Spleen (tissue), 11 donors: ENCODE measurements at regions not wholly inside any gene's neighbourhood (a gene's known extent, or its start where the extent isn't known, plus 50 kb on each side); places are given as distances from the start of the nearest gene placed in this dataset.

Experiments
- DNase-seq: peaks from one replicate; pipeline ENCODE4 v3.0.0-alpha.2; 2020
- H3K27ac ChIP-seq, 8 donors: fragments of 200-600 bp; sonication (generic) in 7 of 8; 1 replicate in 4 of 8; 2 replicates in 4 of 8; pipeline versions ENCODE4 v1.5.0 to v1.8.0; 2016 to 2021; ENCODE audit warnings: inconsistent platforms in 4 of 8, mild to moderate bottlenecking in 4 of 8, moderate library complexity in 1 of 8
- H3K27me3 ChIP-seq, 7 donors: fragments of 200-600 bp; sonication (generic) in 6 of 7; replicated peaks in 1 of 7; 1 replicate in 4 of 7; 2 replicates in 3 of 7; pipeline versions ENCODE4 v1.5.0 to v1.8.0; 2016 to 2021; ENCODE audit warnings: inconsistent platforms in 3 of 7, mild to moderate bottlenecking in 1 of 7
- H3K36me3 ChIP-seq, 6 donors: fragments of 200-600 bp; sonication (generic) in 5 of 6; 1 replicate in 4 of 6; 2 replicates in 2 of 6; pipeline versions ENCODE4 v1.5.0 to v1.8.0; 2016 to 2021; ENCODE audit warnings: inconsistent platforms in 2 of 6
- H3K4me1 ChIP-seq, 6 donors: fragments of 200-600 bp; sonication (generic) in 5 of 6; 1 replicate in 3 of 6; 2 replicates in 3 of 6; pipeline versions ENCODE4 v1.5.0 to v1.8.0; 2016 to 2021; ENCODE audit warnings: inconsistent platforms in 3 of 6
- H3K4me3 ChIP-seq, 8 donors: fragments of 200-600 bp; sonication (generic) in 7 of 8; 1 replicate in 4 of 8; 2 replicates in 4 of 8; pipeline versions ENCODE4 v1.5.0 to v1.8.0; 2016 to 2021; ENCODE audit warnings: inconsistent platforms in 4 of 8, mild to moderate bottlenecking in 4 of 8, moderate library complexity in 2 of 8
- H3K9me3 ChIP-seq, 8 donors: fragments of 200-600 bp; sonication (generic) in 7 of 8; 1 replicate in 4 of 8; 2 replicates in 4 of 8; pipeline versions ENCODE4 v1.5.0 to v1.8.0; 2016 to 2021; ENCODE audit warnings: inconsistent platforms in 4 of 8
- CTCF ChIP-seq, 11 experiments: fragments of 200-600 bp in 7 of 11; fragments of 450-650 bp in 4 of 11; sonication (generic) in 4 of 11; IDR thresholded peaks in 8 of 11; conservative IDR thresholded peaks in 3 of 11; 1 replicate in 7 of 11; 2 replicates in 4 of 11; pipeline versions ENCODE4 v1.4.0 to v1.8.0; 2016 to 2021; ENCODE audit warnings: antibody characterized with exemption in 11 of 11, inconsistent platforms in 4 of 11, mild to moderate bottlenecking in 1 of 11
- POLR2A ChIP-seq, 3 donors: fragments of 450-650 bp; IDR thresholded peaks; one replicate each; pipeline ENCODE4 v1.5.1; 2017; ENCODE audit warnings: antibody characterized with exemption in 3 of 3, mild to moderate bottlenecking in 1 of 3
- POLR2AphosphoS5 ChIP-seq, 3 donors: sonication (generic); formaldehyde crosslinking; IDR thresholded peaks; one replicate each; pipeline ENCODE4 v1.5.1; 2017; ENCODE audit warnings: antibody characterized with exemption in 3 of 3
- WGBS, 5 donors: extraction: QIAGEN DNeasy Blood & Tissue Kit in 3 of 5; methylation state at CpG; one replicate each; pipeline versions ENCODE4 v1.1.5 to v1.1.7; 2013 to 2018; 5-methylcytosine and 5-hydroxymethylcytosine counted together
- intact Hi-C: fragments of 100-400 bp; cut with DNase I; formaldehyde crosslinking; loops from one replicate; pipeline ENCODE4 v1.15.0; 2023; ENCODE audit warnings: low total_unique reads
- donor health status: healthy with polysubstance abuse.
- donor health status: DM: no; HTN: no; CAD: no; lungs with moderate emphysema.
- donor health status: DM: no; HTN: no; CAD: no.
- donor health status: Bipolar disorder and iron deficiency.
- donor health status: healthy.
- donor health status: DM: no; HTN: no; CAD: no.
- donor health status: DM: yes; HTN: yes; CAD: no.

DNA sequence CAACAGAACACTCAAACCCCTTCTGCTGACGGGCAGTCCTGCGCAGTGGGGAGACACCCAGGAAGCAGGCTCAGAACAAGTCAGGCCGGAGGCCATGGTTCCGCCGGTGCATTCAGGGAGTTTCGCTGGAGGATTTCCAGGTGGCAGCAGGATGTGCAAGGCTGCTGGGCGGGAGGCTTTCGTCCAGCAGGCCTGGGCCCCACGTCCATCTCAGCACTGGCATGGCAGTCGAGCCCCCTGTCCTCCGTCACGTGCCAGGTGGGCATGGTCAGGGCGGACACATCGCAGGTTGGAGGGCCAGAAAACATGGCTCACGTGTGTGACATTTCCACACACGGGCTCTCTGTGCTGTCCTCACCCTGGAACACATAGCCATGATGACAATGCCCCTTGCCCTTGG lies 299.9 kb upstream of the IRX2 start:
- intact Hi-C loops: no loop called here
- peaks cover 0 to 12% (median 0%) of the 10 kb centered on the region in 7 donors for H3K27me3 ChIP-seq
- H3K27ac ChIP-seq: no peak overlapping the region
- no peaks in the 10 kb centered on the region for H3K36me3 ChIP-seq
- WGBS, 5 donors: 83 to 89% (median 87%) methylated on average over 16 of the region's 16 CpGs
- TF ChIP-seq POLR2A (IDR thresholded peaks at IDR 0.05) (no peak), POLR2AphosphoS5 (IDR thresholded peaks at IDR 0.05) (no peak), CTCF (IDR thresholded peaks at IDR 0.05 in 8 of 11, conservative IDR thresholded peaks at IDR 0.05 in 3 of 11) (no peak)
- peaks cover 0 to 32% (median 4%) of the 10 kb centered on the region in 8 donors for H3K9me3 ChIP-seq
- no peak for DNase-seq
- no peaks in the 10 kb centered on the region for H3K4me1 ChIP-seq
- H3K4me3 ChIP-seq: no peak overlapping the region

DNA sequence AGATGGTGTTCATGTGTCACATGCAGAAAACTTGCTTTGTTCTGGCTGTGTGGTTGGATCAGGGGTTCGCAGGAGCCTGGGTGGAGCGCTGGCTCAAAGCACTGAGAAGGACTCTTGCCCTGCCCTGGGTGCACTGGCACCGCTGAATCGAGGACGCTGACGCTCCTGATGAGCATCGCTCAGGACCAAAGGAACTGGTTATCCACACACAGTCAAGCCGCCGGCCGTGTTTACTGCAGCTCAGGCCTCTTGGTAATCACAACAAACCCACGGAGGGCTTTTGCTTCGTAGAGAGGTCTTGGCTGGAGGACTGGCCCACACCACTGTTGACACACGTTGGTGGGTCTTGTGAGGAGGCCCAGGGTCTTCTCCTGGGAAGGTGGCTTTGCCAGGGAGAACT lies 299.4 kb upstream of the IRX2 start:
- 83 to 92% (median 88%) methylated on average over 13 of the region's 13 CpGs for WGBS, 5 donors
- Histone ChIP-seq H3K4me1 (no peaks in the 10 kb centered on the region), H3K4me3 (no peak overlapping the region), H3K36me3 (no peaks in the 10 kb centered on the region), H3K27ac (no peak overlapping the region), H3K27me3 (peaks cover 0 to 9% (median 0%) of the 10 kb centered on the region in 7 donors), H3K9me3 (peaks cover 0 to 32% (median 4%) of the 10 kb centered on the region in 8 donors)
- DNase-seq: no peak
- intact Hi-C loops: no loop called here
- no peak for TF ChIP-seq POLR2A (IDR thresholded peaks at IDR 0.05)
- no peak for TF ChIP-seq POLR2AphosphoS5 (IDR thresholded peaks at IDR 0.05)
- TF ChIP-seq CTCF (IDR thresholded peaks at IDR 0.05 in 8 of 11, conservative IDR thresholded peaks at IDR 0.05 in 3 of 11): no peak

GRCh38 chr5:3049261-3049660 lies 297.8 kb upstream of the IRX2 start:
- Histone ChIP-seq H3K27ac (no peak overlapping the region), H3K36me3 (no peaks in the 10 kb centered on the region), H3K4me1 (no peaks in the 10 kb centered on the region), H3K27me3 (peaks cover 0 to 6% (median 0%) of the 10 kb centered on the region in 7 donors), H3K4me3 (no peak overlapping the region), H3K9me3 (peaks cover 0 to 27% (median 4%) of the 10 kb centered on the region in 8 donors)
- no peak for TF ChIP-seq POLR2AphosphoS5 (IDR thresholded peaks at IDR 0.05)
- no peak for TF ChIP-seq POLR2A (IDR thresholded peaks at IDR 0.05)
- no peak for TF ChIP-seq CTCF (IDR thresholded peaks at IDR 0.05 in 8 of 11, conservative IDR thresholded peaks at IDR 0.05 in 3 of 11)
- 80 to 87% (median 83%) methylated on average over 11 of the region's 11 CpGs for WGBS, 5 donors
- intact Hi-C loops: no loop called here
- DNase-seq: no peak

- intact Hi-C loops: no loop called here
- Histone ChIP-seq H3K27ac (no peak overlapping the region), H3K27me3 (peaks cover 0 to 6% (median 0%) of the 10 kb centered on the region in 7 donors), H3K4me3 (no peak overlapping the region), H3K4me1 (no peaks in the 10 kb centered on the region), H3K36me3 (no peaks in the 10 kb centered on the region), H3K9me3 (peaks cover 0 to 20% (median 0%) of the 10 kb centered on the region in 8 donors)
- no peak for DNase-seq
- TF ChIP-seq POLR2A (IDR thresholded peaks at IDR 0.05) (no peak), CTCF (IDR thresholded peaks at IDR 0.05 in 8 of 11, conservative IDR thresholded peaks at IDR 0.05 in 3 of 11) (no peak), POLR2AphosphoS5 (IDR thresholded peaks at IDR 0.05) (no peak)
- 87 to 94% (median 92%) methylated on average over 8 of the region's 8 CpGs for WGBS, 5 donors
Observed at GRCh38 chr5:3047212-3047774, 295.8 kb upstream of the IRX2 start.
